Neutrophil (primary cell): ENCODE measurements at regions not wholly inside any gene's neighbourhood (a gene's known extent, or its start where the extent isn't known, plus 50 kb on each side); places are given as distances from the start of the nearest gene placed in this dataset.
"Not testable (repeated sequence)": the region's sequence is repeated elsewhere in the genome, so short reads cannot be mapped to it uniquely, and the experiment has no call there.

ENCODE experiments used
- H3K27ac ChIP-seq: fragments of 200-600 bp; sonication (generic); 2 replicates; pipeline ENCODE4 v1.5.1; 2016; ENCODE audit warnings: mild to moderate bottlenecking, moderate library complexity
- H3K27me3 ChIP-seq: fragments of 200-600 bp; sonication (generic); 2 replicates; pipeline ENCODE4 v1.6.0; 2016; ENCODE audit warnings: mild to moderate bottlenecking
- H3K36me3 ChIP-seq: fragments of 200-600 bp; sonication (generic); 2 replicates; pipeline ENCODE4 v1.5.1; 2017
- H3K4me1 ChIP-seq, 2 experiments: fragments of 200-600 bp in 1 of 2; sonication (generic) in 1 of 2; 1 replicate in 1 of 2; 2 replicates in 1 of 2; pipeline versions ENCODE4 v1.5.1 to v1.6.1; 2013 to 2016; ENCODE audit warnings: low read depth in 1 of 2, low read length in 1 of 2, mild to moderate bottlenecking in 1 of 2, moderate library complexity in 1 of 2; ENCODE audit not compliant: control insufficient read depth in 1 of 2, insufficient read depth in 1 of 2
- H3K4me3 ChIP-seq, 2 experiments: fragments of 200-600 bp in 1 of 2; sonication (generic) in 1 of 2; 1 replicate in 1 of 2; 2 replicates in 1 of 2; pipeline ENCODE4 v1.5.1; 2013 to 2016; ENCODE audit warnings: low read depth in 1 of 2, low read length in 1 of 2, mild to moderate bottlenecking in 1 of 2, moderate library complexity in 1 of 2
- H3K9me3 ChIP-seq: fragments of 200-600 bp; sonication (generic); 2 replicates; pipeline ENCODE4 v1.5.1; 2016
- TF ChIP-seq, protein P1 (sequence below): fragments of 200-600 bp; sonication (generic); IDR thresholded peaks from 2 replicates; pipeline ENCODE4 v1.5.1; 2016; ENCODE audit warnings: antibody characterized with exemption

DNA sequence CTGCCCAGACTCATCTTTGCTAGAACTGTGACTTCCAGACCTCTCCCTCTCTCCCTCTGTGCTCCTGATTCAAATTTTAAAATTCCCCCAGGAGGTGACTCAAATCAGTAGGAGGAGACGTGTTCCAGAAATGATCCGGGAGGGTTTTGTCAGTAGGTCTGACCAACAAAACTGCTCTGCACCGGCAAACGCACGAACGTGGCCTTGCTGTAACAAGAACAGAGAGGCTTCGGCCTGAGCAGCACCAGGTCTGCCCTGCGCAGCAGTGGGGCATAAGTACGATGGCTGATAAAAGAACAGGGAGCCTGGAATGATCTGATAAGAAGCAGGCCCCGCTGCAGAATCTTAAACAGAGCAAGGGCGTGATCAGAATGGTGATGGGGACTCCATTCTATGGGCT is 152.7 kb upstream of the AUTS2 start:
- Histone ChIP-seq H3K27ac (no peak overlapping the region), H3K36me3 (no peaks in the 10 kb centered on the region), H3K9me3 (no peaks in the 10 kb centered on the region), H3K4me3 (no peak overlapping the region), H3K4me1 (no peaks in the 10 kb centered on the region), H3K27me3 (no peaks in the 10 kb centered on the region)
- TF ChIP-seq, protein P1, sequence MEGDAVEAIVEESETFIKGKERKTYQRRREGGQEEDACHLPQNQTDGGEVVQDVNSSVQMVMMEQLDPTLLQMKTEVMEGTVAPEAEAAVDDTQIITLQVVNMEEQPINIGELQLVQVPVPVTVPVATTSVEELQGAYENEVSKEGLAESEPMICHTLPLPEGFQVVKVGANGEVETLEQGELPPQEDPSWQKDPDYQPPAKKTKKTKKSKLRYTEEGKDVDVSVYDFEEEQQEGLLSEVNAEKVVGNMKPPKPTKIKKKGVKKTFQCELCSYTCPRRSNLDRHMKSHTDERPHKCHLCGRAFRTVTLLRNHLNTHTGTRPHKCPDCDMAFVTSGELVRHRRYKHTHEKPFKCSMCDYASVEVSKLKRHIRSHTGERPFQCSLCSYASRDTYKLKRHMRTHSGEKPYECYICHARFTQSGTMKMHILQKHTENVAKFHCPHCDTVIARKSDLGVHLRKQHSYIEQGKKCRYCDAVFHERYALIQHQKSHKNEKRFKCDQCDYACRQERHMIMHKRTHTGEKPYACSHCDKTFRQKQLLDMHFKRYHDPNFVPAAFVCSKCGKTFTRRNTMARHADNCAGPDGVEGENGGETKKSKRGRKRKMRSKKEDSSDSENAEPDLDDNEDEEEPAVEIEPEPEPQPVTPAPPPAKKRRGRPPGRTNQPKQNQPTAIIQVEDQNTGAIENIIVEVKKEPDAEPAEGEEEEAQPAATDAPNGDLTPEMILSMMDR = no peak

DNA sequence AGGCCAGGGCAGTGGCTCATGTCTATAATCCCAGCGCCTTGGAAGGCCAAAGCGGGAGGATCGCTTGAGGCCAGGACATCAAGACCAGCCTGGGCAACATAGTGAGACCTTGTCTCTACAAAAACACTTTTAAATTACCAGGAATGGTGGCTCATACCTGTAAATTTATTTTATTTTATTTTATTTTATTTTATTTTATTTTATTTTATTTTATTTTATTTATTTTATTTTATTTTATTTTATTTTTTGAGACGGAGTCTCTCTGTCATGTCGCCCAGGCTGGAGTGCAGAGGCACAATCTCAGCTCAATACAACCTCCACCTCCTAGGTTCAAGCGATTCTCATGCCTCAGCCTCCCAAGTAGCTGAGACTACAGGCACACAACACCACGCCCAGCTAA is 152.1 kb upstream of the AUTS2 start:
- H3K9me3 ChIP-seq, H3K27ac ChIP-seq, H3K4me1 ChIP-seq, H3K36me3 ChIP-seq, H3K4me3 ChIP-seq, H3K27me3 ChIP-seq: not testable (repeated sequence)

DNA sequence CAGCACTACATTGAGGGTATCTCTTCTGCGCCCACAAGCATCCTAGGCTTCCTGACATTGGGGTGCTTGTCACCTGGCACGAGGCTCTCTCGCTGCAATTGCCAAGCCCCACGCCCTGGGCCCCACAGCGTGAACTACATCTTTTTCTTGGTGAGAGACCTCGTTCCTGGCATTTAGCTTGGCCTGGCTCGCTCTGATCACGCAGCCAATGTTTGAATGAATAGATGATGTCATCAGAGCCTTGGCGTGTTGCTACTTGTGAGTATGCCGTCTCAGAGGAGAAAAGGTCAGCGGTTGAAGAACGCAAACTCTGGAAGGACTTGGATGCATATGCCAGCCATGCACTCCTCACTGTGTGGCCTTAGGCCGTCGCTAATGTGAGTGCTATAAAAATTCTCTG is 150.2 kb upstream of the AUTS2 start:
- TF ChIP-seq, protein P1 = no peak

DNA sequence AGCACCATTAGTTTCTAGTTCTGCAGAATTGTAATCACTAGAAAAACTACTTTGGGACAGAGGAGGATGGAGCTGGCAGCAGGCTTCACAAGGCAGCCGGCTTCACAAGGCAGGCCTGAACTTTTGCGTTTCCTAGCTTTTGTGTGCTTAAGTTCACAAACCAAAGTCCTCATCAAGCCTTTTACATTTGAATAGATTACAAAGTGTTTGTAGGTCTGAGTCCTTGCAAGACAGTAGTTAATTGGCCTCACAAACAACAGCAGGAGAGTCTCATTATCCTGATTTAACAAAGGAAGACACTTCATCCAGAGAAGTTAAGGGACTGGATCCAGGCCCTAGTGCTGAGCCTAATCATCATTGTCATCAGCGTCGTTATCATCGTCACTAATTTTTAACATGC is 147.8 kb upstream of the AUTS2 start:
- TF ChIP-seq, protein P1 = no peak
- no peak overlapping the region for H3K4me3 ChIP-seq
- no peaks in the 10 kb centered on the region for H3K36me3 ChIP-seq
- H3K27me3 ChIP-seq = no peaks in the 10 kb centered on the region
- H3K27ac ChIP-seq = no peak overlapping the region
- H3K4me1 ChIP-seq = no peaks in the 10 kb centered on the region
- H3K9me3 ChIP-seq = no peaks in the 10 kb centered on the region

More for the DNA sequence above, 150.2 kb upstream of the AUTS2 start:
- H3K4me3 ChIP-seq = no peak overlapping the region
- H3K36me3 ChIP-seq = no peaks in the 10 kb centered on the region
- H3K9me3 ChIP-seq = no peaks in the 10 kb centered on the region
- H3K27me3 ChIP-seq = no peaks in the 10 kb centered on the region
- H3K27ac ChIP-seq = no peak overlapping the region
- no peaks in the 10 kb centered on the region for H3K4me1 ChIP-seq

- H3K27me3 ChIP-seq = no peaks in the 10 kb centered on the region
- no peak overlapping the region for H3K4me3 ChIP-seq
- TF ChIP-seq, protein P1 = no peak
- H3K36me3 ChIP-seq = no peaks in the 10 kb centered on the region
- no peak overlapping the region for H3K27ac ChIP-seq
- H3K9me3 ChIP-seq = no peaks in the 10 kb centered on the region
- no peaks in the 10 kb centered on the region for H3K4me1 ChIP-seq
These were observed 146.6 kb upstream of the AUTS2 start for GRCh38 chr7:69451715-69452114.

- Histone ChIP-seq H3K27ac (no peak overlapping the region), H3K27me3 (no peaks in the 10 kb centered on the region), H3K36me3 (no peaks in the 10 kb centered on the region), H3K4me1 (no peaks in the 10 kb centered on the region), H3K4me3 (no peak overlapping the region), H3K9me3 (no peaks in the 10 kb centered on the region)
- TF ChIP-seq, protein P1 = no peak
These were observed 145.5 kb upstream of the AUTS2 start for GRCh38 chr7:69452797-69453196.
